ENCODE measurements at regions not wholly inside any gene's neighbourhood (a gene's known extent, or its start where the extent isn't known, plus 50 kb on each side); places are given as distances from the start of the nearest gene placed in this dataset.

- intact Hi-C loops (cut with DNase I; ENCODE audit: low total_unique reads) = no loop called here
- peak; percentile 40 for DNase-seq
- H3K9me3 ChIP-seq = no peaks in the 10 kb centered on the region
- no peak overlapping the region for H3K27ac ChIP-seq
- no peak overlapping the region for H3K4me3 ChIP-seq
- peaks cover 0 to 5% (median 0%) of the 10 kb centered on the region in 6 donors for H3K4me1 ChIP-seq
- H3K27me3 ChIP-seq (replicated peaks in 1 of 7) = no peaks in the 10 kb centered on the region
- H3K36me3 ChIP-seq = peaks cover 0 to 10% (median 0%) of the 10 kb centered on the region in 6 donors
- 94 to 97% (median 95%) methylated on average over 15 to 16 of the region's 16 CpGs for WGBS, 5 donors
- no peak for TF ChIP-seq POLR2A (IDR thresholded peaks at IDR 0.05)
- no peak for TF ChIP-seq POLR2AphosphoS5 (IDR thresholded peaks at IDR 0.05)
- TF ChIP-seq CTCF (IDR thresholded peaks at IDR 0.05 in 8 of 11, conservative IDR thresholded peaks at IDR 0.05 in 3 of 11) = no peak
Observed at GRCh38 chr2:241993386-241994005, 124.0 kb downstream of the RTP5 start.

GRCh38 chr2:241994086-241994485, 124.6 kb downstream of the RTP5 start:
- intact Hi-C loops (cut with DNase I; ENCODE audit: low total_unique reads) = no loop called here
- TF ChIP-seq POLR2A (IDR thresholded peaks at IDR 0.05) = no peak
- TF ChIP-seq CTCF (IDR thresholded peaks at IDR 0.05 in 8 of 11, conservative IDR thresholded peaks at IDR 0.05 in 3 of 11) = no peak
- no peak for TF ChIP-seq POLR2AphosphoS5 (IDR thresholded peaks at IDR 0.05)
- Histone ChIP-seq H3K27ac (no peak overlapping the region), H3K4me3 (no peak overlapping the region), H3K9me3 (no peaks in the 10 kb centered on the region), H3K27me3 (replicated peaks in 1 of 7) (no peaks in the 10 kb centered on the region), H3K36me3 (peaks cover 0 to 10% (median 0%) of the 10 kb centered on the region in 6 donors), H3K4me1 (no peaks in the 10 kb centered on the region)
- 78 to 96% (median 90%) methylated on average over 12 of the region's 12 CpGs for WGBS, 5 donors
- DNase-seq = peak; percentile 47

GRCh38 chr2:241994556-241995213, 125.2 kb downstream of the RTP5 start:
- peaks cover 0 to 10% (median 0%) of the 10 kb centered on the region in 6 donors for H3K36me3 ChIP-seq
- H3K4me3 ChIP-seq = no peak overlapping the region
- no peak overlapping the region for H3K27ac ChIP-seq
- intact Hi-C loops (cut with DNase I; ENCODE audit: low total_unique reads) = no loop called here
- no peaks in the 10 kb centered on the region for H3K27me3 ChIP-seq (replicated peaks in 1 of 7)
- H3K9me3 ChIP-seq = no peaks in the 10 kb centered on the region
- H3K4me1 ChIP-seq = no peaks in the 10 kb centered on the region
- TF ChIP-seq POLR2A (IDR thresholded peaks at IDR 0.05) (no peak), POLR2AphosphoS5 (IDR thresholded peaks at IDR 0.05) (no peak), CTCF (IDR thresholded peaks at IDR 0.05 in 8 of 11, conservative IDR thresholded peaks at IDR 0.05 in 3 of 11) (no peak)
- WGBS, 5 donors = 82 to 92% (median 86%) methylated on average over 9 of the region's 9 CpGs
- DNase-seq = peak; percentile 30

GRCh38 chr2:241996100-241996499, 126.6 kb downstream of the RTP5 start:
- intact Hi-C loops (cut with DNase I; ENCODE audit: low total_unique reads) = no loop called here
- TF ChIP-seq POLR2A (IDR thresholded peaks at IDR 0.05) = no peak
- Histone ChIP-seq H3K36me3 (peaks cover 0 to 10% (median 0%) of the 10 kb centered on the region in 6 donors), H3K4me3 (no peak overlapping the region), H3K4me1 (no peaks in the 10 kb centered on the region), H3K27me3 (replicated peaks in 1 of 7) (no peaks in the 10 kb centered on the region), H3K27ac (no peak overlapping the region), H3K9me3 (no peaks in the 10 kb centered on the region)
- 94 to 99% (median 95%) methylated on average over 13 of the region's 13 CpGs for WGBS, 5 donors
- peak; percentile 56 for DNase-seq
